ENCODE measurements at regions not wholly inside any gene's neighbourhood (a gene's known extent, or its start where the extent isn't known, plus 50 kb on each side); places are given as distances from the start of the nearest gene placed in this dataset.

DNA sequence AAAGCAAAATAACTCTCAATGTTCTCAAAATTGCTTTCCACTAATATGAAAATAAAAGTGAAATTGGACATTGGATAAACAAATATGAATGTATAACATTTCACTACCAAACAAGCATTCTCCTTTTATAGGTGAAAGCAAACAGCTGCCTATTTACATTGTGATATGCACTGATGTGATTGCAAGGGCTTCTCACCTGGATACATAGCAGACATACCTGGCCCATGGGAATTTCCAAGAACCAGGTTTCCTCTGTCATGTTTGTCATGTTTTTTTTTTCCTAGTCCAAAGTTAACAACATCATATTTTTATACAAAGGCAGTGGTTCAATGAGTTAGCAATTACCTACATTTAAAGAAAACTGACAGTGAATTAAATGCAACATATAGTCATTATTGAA, 228.5 kb downstream of the ANKRD50 start:
- no peaks in the 10 kb centered on the region for H3K79me2 ChIP-seq (ENCODE audit: low read length)
- H2AFZ ChIP-seq (ENCODE audit: low read length), result no peak overlapping the region
- no peak overlapping the region for H3K4me3 ChIP-seq (ENCODE audit: low read length)
- no peaks in the 10 kb centered on the region for H3K9me3 ChIP-seq (replicated peaks; ENCODE audit: insufficient read depth, low read length)
- no peak for TF ChIP-seq EZH2 (optimal IDR thresholded peaks at IDR 0.05; ENCODE audit: low read depth, low read length)
- no peak for TF ChIP-seq EZH2phosphoT487 (IDR thresholded peaks at IDR 0.05; ENCODE audit: low read length)
- TF ChIP-seq, protein P1, sequence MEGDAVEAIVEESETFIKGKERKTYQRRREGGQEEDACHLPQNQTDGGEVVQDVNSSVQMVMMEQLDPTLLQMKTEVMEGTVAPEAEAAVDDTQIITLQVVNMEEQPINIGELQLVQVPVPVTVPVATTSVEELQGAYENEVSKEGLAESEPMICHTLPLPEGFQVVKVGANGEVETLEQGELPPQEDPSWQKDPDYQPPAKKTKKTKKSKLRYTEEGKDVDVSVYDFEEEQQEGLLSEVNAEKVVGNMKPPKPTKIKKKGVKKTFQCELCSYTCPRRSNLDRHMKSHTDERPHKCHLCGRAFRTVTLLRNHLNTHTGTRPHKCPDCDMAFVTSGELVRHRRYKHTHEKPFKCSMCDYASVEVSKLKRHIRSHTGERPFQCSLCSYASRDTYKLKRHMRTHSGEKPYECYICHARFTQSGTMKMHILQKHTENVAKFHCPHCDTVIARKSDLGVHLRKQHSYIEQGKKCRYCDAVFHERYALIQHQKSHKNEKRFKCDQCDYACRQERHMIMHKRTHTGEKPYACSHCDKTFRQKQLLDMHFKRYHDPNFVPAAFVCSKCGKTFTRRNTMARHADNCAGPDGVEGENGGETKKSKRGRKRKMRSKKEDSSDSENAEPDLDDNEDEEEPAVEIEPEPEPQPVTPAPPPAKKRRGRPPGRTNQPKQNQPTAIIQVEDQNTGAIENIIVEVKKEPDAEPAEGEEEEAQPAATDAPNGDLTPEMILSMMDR (IDR thresholded peaks at IDR 0.05; ENCODE audit: low read length), result no peak
- no peaks in the 10 kb centered on the region for H3F3A ChIP-seq (ENCODE audit: insufficient read depth, low read length)
- H4K20me1 ChIP-seq (ENCODE audit: insufficient read depth, low read length), result no peaks in the 10 kb centered on the region
- no peaks in the 10 kb centered on the region for H3K36me3 ChIP-seq (replicated peaks; ENCODE audit: insufficient read depth, low read length)
- H3K9me2 ChIP-seq (replicated peaks; ENCODE audit: insufficient read depth, low read length), result no peaks in the 10 kb centered on the region
- H3K4me1 ChIP-seq (ENCODE audit: low read length), result no peaks in the 10 kb centered on the region
- H3K4me2 ChIP-seq (ENCODE audit: low read depth, low read length), result no peak overlapping the region
- H3K27ac ChIP-seq (ENCODE audit: low read length), result no peak overlapping the region
- H3K9ac ChIP-seq (ENCODE audit: low read length), result no peak overlapping the region
- no peaks in the 10 kb centered on the region for H3K27me3 ChIP-seq (replicated peaks; ENCODE audit: insufficient read depth, low read length)
- DNase-seq, result no peak

GRCh38 chr4:124484940-124485339, 227.6 kb downstream of the ANKRD50 start:
- Histone ChIP-seq H4K20me1 (ENCODE audit: insufficient read depth, low read length) (no peaks in the 10 kb centered on the region), H3F3A (ENCODE audit: insufficient read depth, low read length) (no peaks in the 10 kb centered on the region), H3K27me3 (replicated peaks; ENCODE audit: insufficient read depth, low read length) (no peaks in the 10 kb centered on the region), H3K4me2 (ENCODE audit: low read depth, low read length) (no peak overlapping the region), H2AFZ (ENCODE audit: low read length) (no peak overlapping the region), H3K9ac (ENCODE audit: low read length) (no peak overlapping the region), H3K79me2 (ENCODE audit: low read length) (no peaks in the 10 kb centered on the region), H3K4me3 (ENCODE audit: low read length) (no peak overlapping the region), H3K9me2 (replicated peaks; ENCODE audit: insufficient read depth, low read length) (no peaks in the 10 kb centered on the region), H3K36me3 (replicated peaks; ENCODE audit: insufficient read depth, low read length) (no peaks in the 10 kb centered on the region), H3K4me1 (ENCODE audit: low read length) (no peaks in the 10 kb centered on the region), H3K27ac (ENCODE audit: low read length) (no peak overlapping the region), H3K9me3 (replicated peaks; ENCODE audit: insufficient read depth, low read length) (no peaks in the 10 kb centered on the region)
- DNase-seq, result no peak
- TF ChIP-seq, protein P1 (IDR thresholded peaks at IDR 0.05; ENCODE audit: low read length), result no peak
- TF ChIP-seq EZH2 (optimal IDR thresholded peaks at IDR 0.05; ENCODE audit: low read depth, low read length) (no peak), EZH2phosphoT487 (IDR thresholded peaks at IDR 0.05; ENCODE audit: low read length) (no peak)

DNA sequence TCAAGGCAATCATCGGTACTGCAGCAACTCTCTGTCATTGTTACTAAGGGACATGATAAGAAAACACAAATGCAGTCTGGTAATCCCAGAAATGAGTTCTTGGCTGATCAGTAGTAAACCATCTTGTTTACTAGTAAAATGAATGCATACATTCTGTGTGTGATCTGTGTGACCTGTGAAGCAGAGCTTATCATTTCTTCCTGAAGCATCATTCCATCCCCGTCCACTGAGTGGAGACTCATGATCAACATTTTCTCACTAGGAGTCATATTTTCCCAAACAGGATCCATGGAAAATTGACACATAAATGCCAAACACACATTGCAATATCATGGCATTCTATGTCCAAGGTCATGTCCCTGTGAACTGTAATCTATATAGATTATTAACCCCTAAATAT, 226.1 kb downstream of the ANKRD50 start:
- Histone ChIP-seq H2AFZ (ENCODE audit: low read length) (no peak overlapping the region), H3K9ac (ENCODE audit: low read length) (no peak overlapping the region), H3K4me1 (ENCODE audit: low read length) (no peaks in the 10 kb centered on the region), H3K4me3 (ENCODE audit: low read length) (no peak overlapping the region), H3K9me2 (replicated peaks; ENCODE audit: insufficient read depth, low read length) (no peaks in the 10 kb centered on the region), H3K4me2 (ENCODE audit: low read depth, low read length) (no peak overlapping the region), H4K20me1 (ENCODE audit: insufficient read depth, low read length) (no peaks in the 10 kb centered on the region), H3K27ac (ENCODE audit: low read length) (no peak overlapping the region), H3K9me3 (replicated peaks; ENCODE audit: insufficient read depth, low read length) (no peaks in the 10 kb centered on the region), H3K27me3 (replicated peaks; ENCODE audit: insufficient read depth, low read length) (no peaks in the 10 kb centered on the region), H3K36me3 (replicated peaks; ENCODE audit: insufficient read depth, low read length) (no peaks in the 10 kb centered on the region), H3K79me2 (ENCODE audit: low read length) (no peaks in the 10 kb centered on the region), H3F3A (ENCODE audit: insufficient read depth, low read length) (no peaks in the 10 kb centered on the region)
- no peak for DNase-seq
- TF ChIP-seq, protein P1 (IDR thresholded peaks at IDR 0.05; ENCODE audit: low read length), result no peak
- TF ChIP-seq EZH2phosphoT487 (IDR thresholded peaks at IDR 0.05; ENCODE audit: low read length) (no peak), EZH2 (optimal IDR thresholded peaks at IDR 0.05; ENCODE audit: low read depth, low read length) (no peak)

All from MM.1S (cell line).